NCI-H748 (cell line): ENCODE measurements at regions not wholly inside any gene's neighbourhood (a gene's known extent, or its start where the extent isn't known, plus 50 kb on each side); places are given as distances from the start of the nearest gene placed in this dataset.
A peak's percentile ranks its signal among the peaks of the same experiment; 100 is the strongest.
"Not testable (repeated sequence)": the region's sequence is repeated elsewhere in the genome, so short reads cannot be mapped to it uniquely, and the experiment has no call there.

Experiments used
- DNase-seq: peaks from one replicate; lab custom pipeline; 2025; ENCODE audit not compliant: unreplicated experiment; lab: John Stamatoyannopoulos, UW

DNA sequence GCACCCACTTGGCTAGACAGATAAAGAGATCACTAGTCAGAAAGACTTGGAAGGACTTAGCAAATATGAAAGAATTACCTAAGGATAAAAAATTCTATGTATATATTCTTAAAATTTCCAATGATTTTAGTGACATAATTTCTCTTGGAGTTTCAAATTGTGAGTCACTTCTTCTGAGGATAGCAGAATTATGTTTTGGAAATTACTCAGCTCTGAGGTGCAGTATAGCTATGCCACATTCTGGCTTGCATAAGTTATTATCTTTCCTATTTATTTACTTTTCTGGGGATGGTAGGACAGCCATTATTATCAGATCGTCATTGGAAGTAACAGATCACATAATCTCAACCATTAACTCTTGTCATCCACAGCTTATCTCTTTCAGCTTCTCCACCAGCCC lies 853.5 kb downstream of the TRIML1 start:
- DNase-seq, result no peak

DNA sequence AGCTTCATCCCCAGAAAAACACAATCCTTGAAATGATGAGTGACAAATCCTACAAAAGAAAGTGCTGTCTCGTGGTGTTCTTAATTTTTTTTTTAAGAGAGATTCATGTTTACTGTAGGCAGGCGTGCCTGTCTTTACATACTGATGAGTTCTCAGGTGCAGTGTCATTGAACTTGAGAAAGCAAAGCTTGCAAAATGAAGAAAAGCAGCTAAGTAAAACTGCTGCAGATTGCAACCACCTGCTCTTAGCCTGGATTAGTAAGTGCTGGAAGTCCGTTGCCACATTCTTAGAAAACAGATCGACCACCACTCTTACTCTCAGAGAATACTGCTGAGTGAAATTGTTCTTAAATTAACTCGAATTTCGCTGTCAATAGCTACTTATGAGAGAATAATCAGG lies 854.6 kb downstream of the TRIML1 start:
- DNase-seq, result peak; percentile 55

DNA sequence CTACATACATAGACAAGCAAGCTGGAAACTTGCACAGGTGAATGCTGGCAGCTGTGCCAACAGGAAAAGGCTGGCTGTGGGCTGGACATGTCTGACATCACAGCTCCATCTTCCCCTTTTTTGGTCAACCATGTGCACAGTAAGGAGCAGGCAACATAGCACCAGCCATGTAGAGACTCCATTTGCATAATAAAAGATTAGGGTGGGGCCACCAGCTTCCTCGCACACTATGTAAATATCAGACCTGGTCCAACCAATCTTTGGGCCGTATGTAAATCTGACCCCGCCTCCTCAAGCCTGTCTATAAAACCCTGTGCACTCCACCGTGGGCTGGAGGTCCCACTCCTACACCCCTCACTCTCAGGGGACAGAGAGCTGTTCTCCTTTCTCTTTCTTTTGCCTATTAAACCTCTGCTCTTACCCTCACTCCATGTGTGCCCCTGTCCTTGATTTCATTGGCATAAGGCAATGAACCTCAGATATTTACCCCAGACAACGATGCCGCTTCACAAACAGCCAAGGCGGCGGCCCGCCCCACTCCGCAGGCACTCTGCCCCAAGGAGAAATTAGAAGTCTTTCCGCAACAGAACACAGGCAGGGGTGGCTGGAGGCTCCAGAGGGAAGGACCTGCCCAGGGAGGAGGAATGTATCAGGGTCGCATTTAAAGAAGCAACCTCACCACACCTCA lies 862.2 kb downstream of the TRIML1 start:
- DNase-seq, result peak; percentile 32

DNA sequence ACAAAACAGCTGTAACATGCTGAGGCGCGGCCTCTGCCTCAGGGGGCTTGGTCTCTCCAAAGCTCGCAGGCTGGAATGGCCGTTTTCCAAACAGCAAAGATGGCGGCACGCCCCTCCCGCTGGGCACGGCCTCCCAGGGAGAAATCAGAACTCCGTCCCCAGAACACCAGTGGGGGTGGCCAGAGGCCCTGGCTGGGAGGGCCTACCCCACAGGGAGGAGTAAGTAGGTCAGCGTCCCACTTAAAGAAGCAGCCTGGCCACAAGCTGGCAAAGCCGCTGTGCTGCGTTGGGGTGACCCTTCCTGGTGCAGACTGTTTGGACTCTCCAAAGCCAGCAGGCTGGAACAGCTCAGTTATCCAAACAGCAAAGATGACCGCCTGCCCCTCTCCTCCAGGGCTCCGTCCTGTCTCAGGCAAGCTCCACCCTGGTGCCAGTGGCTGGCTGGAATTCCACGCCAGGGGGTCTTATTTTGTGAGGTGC lies 862.8 kb downstream of the TRIML1 start:
- no peak for DNase-seq

DNA sequence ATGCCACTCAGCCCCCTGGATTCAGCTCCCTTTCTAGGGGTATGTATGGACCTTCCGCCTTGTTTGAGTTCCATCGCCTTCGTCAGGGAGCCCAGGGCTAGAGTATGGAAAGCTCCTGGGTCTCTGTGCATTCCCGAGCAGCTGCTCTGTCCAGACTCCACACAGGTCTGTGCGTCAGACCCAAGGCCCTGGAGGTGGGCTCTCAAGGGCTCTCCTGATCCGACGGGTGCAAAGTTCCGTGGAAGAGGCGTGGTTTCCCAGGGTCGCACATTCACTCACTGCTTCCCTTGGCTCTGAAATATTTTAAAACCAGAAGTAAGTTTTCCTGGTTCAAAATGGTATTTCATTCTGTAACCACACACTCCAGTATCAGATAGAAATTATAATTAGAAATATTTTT lies 863.2 kb downstream of the TRIML1 start:
- DNase-seq, result no peak

DNA sequence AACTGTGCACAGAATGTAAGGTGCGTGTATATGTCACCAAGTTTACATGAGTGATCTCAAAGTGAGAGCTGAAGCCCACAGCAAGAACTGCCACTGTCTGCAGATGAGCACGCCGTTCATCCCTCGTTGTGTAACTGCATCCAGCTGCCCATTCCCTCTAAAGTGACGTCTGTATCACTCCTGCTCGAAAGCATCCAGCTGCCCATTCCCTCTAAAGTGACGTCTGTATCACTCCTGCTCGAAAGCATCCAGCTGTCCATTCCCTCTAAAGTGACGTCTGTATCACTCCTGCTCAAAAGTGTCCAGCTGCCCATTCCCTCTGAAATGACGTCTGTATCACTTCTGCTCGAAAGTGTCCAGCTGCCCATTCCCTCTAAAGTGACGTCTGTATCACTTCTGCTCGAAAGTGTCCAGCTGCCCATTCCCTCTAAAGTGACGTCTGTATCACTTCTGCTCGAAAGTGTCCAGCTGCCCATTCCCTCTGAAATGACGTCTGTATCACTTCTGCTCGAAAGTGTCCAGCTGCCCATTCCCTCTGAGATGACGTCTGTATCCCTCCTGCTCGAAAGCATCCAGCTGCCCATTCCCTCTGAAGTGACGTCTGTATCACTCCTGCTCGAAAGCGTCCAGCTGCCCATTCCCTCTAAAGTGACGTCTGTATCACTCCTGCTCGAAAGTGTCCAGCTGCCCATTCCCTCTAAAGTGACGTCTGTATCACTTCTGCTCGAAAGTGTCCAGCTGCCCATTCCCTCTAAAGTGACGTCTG lies 871.4 kb downstream of the TRIML1 start:
- not testable (repeated sequence) for DNase-seq

DNA sequence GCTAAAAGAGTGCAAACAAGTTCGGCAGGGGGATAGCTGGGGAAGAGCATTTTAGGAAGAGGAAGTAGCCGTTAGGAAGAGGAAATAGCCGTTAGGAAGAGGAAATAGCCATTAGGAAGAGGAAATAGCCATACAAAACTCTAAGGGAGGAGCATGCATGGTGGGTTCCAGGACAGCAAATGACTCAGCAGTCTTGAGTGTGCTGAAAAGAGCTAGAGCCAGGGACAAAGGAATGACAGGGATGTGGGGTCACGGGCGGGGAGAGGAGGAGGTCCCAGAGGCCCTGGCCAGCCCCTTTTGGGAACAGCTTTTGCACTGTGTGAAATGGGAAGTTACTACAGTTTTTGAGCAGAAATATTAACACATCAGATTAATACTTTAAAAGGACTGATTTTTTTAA lies 882.6 kb downstream of the TRIML1 start:
- no peak for DNase-seq

DNA sequence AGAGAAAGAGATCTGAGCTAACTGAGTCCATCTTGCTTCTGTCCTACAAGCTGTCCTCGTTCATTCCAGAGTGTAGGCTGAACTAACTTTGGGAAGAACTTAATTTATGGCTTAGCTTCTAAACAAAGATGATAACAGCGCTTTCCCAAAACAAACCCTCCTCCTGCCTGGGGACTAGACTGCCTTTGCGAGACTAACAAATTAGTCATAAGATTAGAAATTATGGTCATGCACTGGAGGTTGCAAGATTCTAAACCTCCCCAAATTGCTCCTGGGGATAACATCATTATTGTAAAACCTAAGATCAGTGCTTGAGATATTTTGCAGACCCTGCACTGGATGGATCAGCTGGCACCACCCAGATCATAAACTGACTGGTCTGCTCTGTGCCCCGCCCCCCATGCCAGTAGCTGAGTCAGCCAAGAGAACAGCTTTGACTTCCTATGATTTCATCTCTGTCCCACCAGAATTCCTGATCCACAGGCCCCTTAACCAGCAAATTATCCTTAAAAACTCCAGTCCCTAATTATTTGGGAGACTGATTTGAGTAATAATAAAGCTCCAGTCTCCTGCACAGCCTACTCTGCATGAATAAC lies 883.3 kb downstream of the TRIML1 start:
- no peak for DNase-seq

DNA sequence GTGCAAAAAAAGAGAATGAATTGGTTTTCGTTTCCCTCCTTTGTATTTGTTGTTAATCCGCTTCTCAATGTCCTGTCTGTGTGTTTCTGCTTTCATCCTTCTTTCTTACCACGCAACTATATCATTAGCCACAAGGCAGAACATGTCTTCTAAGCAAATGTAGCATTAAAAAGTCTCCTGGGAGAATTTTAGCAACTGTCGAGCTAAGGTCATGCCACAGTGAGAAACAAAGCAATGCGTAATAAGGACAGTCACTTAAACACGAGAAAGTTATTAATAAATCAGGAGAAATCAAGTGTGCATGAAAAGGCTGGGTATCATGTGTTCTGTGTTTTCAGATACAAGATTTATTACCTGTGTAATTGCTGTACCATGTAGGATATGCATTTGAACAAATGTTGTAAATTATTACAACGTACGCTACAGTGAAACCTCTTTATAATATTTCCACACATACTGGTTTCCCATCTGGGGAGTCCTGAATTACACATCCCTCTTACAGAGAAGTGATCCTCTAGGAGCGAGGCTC lies 890.8 kb downstream of the TRIML1 start:
- DNase-seq, result no peak

DNA sequence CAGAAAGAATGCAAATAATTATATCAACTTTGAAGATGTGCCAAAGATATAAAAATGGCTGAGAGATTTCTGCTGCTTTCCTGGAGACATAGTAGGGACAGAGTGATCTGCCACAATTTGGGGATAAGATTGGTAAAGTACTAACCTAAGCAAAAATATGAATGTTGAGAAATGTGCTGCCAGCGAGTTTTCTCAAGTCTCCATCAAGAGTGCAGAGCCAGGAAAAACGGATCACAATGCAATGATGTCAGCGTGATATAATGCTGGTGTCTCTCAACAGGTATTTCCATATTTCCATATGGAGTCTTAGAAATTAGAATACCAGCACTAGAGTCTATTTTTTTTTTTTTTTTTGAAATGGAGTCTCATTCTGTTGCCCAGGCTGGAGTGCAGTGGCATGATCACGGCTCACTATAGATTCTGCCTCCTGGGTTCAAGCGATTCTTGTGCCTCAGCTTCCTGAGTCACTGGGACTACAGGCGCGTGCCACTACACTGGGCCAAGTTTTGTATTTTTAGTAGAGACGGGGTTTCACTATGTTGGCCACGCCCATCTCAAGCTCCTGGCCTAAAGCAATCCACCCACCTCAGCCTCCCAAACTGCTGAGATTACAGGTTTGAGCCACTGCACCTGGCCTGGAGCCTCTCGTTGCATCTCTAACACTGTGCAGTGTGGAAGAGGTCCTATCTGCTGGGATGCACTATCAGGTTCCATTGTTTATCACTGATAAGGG lies 893.5 kb downstream of the TRIML1 start:
- DNase-seq, result no peak

DNA sequence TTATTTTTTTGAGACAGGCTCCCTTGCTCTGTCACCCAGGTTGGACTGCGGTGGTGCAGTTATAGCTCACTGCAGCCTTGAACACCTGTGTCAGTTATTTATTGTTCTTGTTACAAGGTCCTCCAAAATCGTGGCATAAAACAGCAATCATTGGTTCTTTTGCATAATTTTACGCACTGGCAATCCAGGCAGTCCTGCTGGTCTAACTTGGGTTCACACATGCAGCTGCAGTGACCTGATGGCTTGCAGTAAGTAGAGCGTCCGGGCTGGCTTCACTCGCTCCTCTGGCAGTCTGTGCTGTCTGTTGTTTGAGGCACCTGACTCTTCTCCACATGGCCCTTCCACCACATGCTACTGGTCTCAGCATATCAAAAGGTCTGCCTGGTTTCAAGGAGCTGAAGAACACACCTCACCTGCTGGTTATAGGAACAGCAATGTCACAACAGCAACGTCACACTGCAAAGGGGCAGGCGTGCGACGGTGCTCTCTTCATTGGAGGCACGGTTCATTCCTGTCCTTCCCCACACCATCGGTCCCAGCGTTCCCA lies 894.6 kb downstream of the TRIML1 start:
- no peak for DNase-seq

DNA sequence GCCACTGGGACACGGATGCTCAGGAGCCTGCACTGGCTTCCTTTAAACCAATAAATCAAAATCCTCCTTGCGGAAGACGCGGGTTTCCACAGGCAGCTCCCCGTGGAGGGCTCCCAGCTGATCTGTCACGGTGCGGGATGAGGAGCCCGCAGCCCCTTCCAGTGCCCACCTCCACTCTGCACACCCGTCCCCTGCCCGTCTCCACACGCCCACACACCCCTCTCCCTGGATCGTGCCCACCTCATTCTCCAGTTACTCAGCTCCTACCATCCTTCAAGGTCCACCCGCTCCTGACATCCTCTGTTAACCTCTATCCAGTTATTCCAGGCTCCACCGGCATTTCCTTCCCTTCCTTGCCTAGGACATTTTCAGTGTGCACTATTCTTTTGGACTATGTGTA lies 895.9 kb downstream of the TRIML1 start:
- DNase-seq, result no peak

DNA sequence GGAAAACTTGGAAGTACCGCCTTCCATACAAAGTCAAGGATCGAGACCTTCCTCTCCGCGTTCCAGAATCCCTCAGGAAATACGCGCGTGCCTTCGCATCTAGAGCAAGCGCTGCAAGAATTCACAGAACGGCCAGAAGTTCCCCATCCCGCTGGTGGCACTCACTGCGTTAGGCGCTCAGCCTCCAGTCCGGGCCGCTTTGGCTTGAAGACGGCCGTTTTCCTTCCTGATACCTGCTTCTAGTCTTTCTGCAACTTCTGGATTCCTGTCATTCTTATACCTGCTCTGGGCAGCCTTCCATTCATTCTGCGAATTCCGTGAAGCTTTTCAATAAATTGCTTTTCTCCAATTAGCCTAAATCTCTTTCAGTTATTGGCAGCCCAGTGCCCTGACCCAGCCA lies 896.4 kb downstream of the TRIML1 start:
- no peak for DNase-seq

DNA sequence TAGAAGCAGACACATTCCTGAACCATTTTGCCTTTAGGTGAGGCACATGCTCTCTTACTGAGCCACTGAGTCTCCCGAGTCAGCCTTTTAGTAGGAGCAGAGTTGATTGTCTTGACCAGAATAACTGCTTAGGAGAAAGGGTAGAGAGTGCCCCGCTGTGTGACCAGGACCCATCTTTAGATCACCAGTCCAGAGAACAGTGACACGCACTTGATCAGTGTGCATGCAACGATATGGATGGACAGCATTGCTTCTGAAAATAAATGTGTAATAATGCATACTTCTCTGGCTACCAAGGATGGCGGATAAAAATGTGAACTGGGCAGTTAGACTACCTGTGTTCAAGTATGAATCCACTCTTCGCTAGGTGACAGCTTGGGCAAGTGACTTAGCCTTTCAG lies 897.7 kb downstream of the TRIML1 start:
- DNase-seq, result no peak

DNA sequence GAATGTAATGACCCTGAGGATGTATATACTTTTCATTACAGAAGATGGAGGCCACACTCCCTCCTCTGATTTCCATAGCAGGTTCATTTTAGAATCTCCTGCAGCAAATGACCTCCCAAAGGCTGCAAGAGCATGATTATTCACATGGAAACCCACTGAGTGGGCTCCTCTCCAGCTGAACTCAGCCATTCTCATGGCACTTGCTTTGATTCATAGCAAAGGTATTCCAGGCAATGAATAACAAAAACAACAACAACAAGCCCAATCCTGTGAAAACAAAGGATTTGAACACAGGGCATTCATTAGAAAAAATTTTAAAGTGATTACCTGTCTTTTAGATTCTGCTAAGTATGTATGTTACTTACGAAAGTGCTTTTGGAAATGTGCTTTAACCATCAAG lies 894.0 kb upstream of the FRG1 start:
- DNase-seq, result no peak

DNA sequence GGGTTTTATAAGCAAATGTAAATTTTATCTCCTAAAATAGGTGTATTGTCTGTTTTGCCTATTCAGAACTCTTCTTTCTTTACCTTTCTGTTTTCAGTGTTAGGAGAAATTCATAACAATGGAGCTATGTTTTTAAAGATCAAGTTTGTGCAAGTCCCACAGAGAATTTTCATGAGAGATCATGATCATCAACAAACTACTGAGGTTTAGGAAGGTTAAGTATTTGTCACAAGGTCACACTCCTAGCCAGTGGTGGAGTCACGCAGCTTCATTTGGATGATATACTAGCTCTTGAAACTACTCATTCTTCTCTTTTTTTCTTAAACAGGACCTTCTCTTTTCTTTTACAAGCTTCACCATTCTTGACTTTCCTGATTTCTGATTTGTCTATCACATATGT lies 892.6 kb upstream of the FRG1 start:
- DNase-seq, result no peak

DNA sequence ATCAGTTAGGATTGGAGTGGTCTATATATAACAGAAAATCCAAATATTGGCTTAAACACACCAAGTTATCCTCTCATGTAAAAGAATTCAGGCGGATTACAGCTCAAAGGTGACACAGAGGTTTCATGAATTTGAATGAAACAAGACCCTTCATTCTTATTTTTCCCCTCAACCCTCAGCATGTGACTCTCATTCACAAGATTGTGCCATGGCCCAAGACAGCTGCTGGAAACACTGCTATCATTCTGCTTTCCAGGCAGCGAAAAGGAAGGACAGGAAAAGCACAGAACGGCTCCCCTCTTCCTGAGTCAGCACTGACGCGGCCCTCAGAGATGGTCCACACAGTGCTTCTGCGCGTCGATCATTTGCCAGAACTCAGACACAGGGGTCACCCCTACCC lies 891.0 kb upstream of the FRG1 start:
- DNase-seq, result no peak

DNA sequence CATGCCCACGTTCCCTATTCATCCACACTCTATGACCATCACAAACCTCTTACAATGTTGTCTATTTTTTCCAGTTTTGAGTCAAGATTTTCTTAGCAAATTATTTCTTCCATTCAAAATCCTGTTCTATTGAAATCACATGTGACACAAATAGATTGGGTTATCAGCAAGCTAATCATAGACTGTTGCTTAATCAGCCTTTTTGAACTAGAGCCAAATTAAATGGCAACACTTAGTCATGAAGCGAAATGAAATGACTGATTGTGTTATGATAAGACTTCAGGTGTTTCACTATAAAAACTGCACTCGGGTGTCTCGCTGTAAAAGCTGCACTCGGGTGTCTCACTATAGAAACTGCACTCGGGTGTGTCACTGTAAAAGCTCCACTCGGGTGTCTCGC lies 890.0 kb upstream of the FRG1 start:
- DNase-seq, result peak; percentile 24

DNA sequence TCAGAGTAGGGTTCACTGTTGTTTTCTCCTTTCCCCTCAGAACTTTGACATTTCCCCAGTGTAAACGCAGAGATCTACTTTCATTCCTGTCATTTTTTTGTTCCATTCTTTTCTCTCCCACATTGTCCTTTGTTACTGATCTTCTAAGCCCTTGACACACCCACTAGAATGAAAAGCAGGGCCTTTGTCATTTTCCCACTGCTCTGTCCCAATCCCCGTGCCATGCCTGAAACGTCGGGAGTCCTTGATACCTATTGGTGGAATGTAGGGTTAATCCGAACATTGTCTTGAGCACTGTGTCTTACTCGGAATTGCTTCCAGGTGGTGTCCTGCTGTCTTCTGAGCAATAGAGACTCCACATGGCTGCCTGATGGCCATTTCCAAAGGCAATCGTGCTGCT lies 887.1 kb upstream of the FRG1 start:
- no peak for DNase-seq

DNA sequence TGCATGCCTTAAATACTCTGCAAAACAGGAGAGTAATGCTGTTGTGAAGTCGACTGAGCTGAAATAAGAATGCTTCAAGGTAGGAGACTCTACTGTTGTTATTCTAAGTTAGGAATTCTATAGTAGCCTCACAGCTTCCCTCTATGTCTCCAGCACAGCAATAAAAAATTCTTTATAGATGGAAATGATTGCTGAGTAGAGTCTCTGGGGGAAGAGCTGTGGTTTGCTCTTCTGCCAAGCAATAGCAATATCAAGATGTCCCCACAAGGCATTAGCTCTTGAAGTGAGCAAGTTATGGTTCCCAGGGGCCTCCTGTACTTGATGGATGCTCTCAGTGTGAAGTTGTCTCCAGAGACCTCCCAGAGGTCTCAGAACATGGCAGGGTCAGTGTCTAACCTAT lies 880.6 kb upstream of the FRG1 start:
- no peak for DNase-seq
